ENCODE measurements at regions not wholly inside any gene's neighbourhood (a gene's known extent, or its start where the extent isn't known, plus 50 kb on each side); places are given as distances from the start of the nearest gene placed in this dataset.

GRCh38 chr4:62252728-62253127, 1052.6 kb downstream of the ADGRL3 start:
- TF ChIP-seq POLR2A (IDR thresholded peaks at IDR 0.05; ENCODE audit: low read depth, low read length): no peak
- no peak for TF ChIP-seq ELK1 (IDR thresholded peaks at IDR 0.05; ENCODE audit: borderline replicate concordance, low read depth, low read length)
- TF ChIP-seq MAFK (IDR thresholded peaks at IDR 0.05; ENCODE audit: low read depth, low read length): no peak
- TF ChIP-seq CTCF (conservative IDR thresholded peaks at IDR 0.05; ENCODE audit: low read depth, low read length): no peak
- no peak for TF ChIP-seq USF2 (IDR thresholded peaks at IDR 0.05; ENCODE audit: low read depth, low read length)
- no peak for TF ChIP-seq FOS (IDR thresholded peaks at IDR 0.05; ENCODE audit: low read depth, low read length)

All from IMR-90 (cell line).